ENCODE measurements at regions not wholly inside any gene's neighbourhood (a gene's known extent, or its start where the extent isn't known, plus 50 kb on each side); places are given as distances from the start of the nearest gene placed in this dataset.

- TF ChIP-seq CTCF (IDR thresholded peaks at IDR 0.05) (no peak), SIN3A (IDR thresholded peaks at IDR 0.05; ENCODE audit: borderline replicate concordance, insufficient read depth, low read depth, low read length) (no peak), POLR2AphosphoS5 (IDR thresholded peaks at IDR 0.05; ENCODE audit: low read depth, low read length) (no peak)
These were observed 515.3 kb downstream of the DSC3 start for GRCh38 chr18:30527226-30527625.

All from Panc1 (cell line).